Liver (tissue), 8 donors: ENCODE measurements at regions not wholly inside any gene's neighbourhood (a gene's known extent, or its start where the extent isn't known, plus 50 kb on each side); places are given as distances from the start of the nearest gene placed in this dataset.

Experiments used
- DNase-seq: peaks from one replicate; pipeline ENCODE4 v3.0.0-alpha.2; 2017; ENCODE audit warnings: low spot score
- H3K27ac ChIP-seq, 2 donors: one replicate each; pipeline ENCODE4 v1.7.0; 2013; ENCODE audit warnings: inconsistent platforms in 2 of 2, low read length in 2 of 2, control low read depth in 1 of 2, low read depth in 1 of 2, mild to moderate bottlenecking in 1 of 2
- H3K27me3 ChIP-seq, 4 donors: one replicate each; pipeline versions ENCODE4 v1.6.1 to v1.7.0; 2013; ENCODE audit warnings: low read length in 3 of 4, inconsistent platforms in 1 of 4, mild to moderate bottlenecking in 1 of 4, moderate library complexity in 1 of 4; ENCODE audit not compliant: control insufficient read depth in 4 of 4, insufficient read depth in 4 of 4
- H3K36me3 ChIP-seq, 4 donors: one replicate each; pipeline versions ENCODE4 v1.6.1 to v1.7.0; 2013; ENCODE audit warnings: low read length in 3 of 4, mild to moderate bottlenecking in 3 of 4, low read depth in 1 of 4, moderate library complexity in 1 of 4; ENCODE audit not compliant: control insufficient read depth in 4 of 4, insufficient read depth in 3 of 4
- H3K4me1 ChIP-seq, 4 donors: one replicate each; pipeline versions ENCODE4 v1.6.1 to v1.7.0; 2013; ENCODE audit warnings: low read length in 3 of 4, mild to moderate bottlenecking in 3 of 4, moderate library complexity in 1 of 4; ENCODE audit not compliant: control insufficient read depth in 4 of 4, insufficient read depth in 4 of 4
- H3K4me3 ChIP-seq, 3 donors: one replicate each; pipeline versions ENCODE4 v1.6.1 to v1.7.0; 2013; ENCODE audit warnings: low read length in 3 of 3, control low read depth in 1 of 3, low read depth in 1 of 3, mild to moderate bottlenecking in 1 of 3
- H3K9ac ChIP-seq, 2 donors: one replicate each; pipeline ENCODE4 v1.7.0; 2013; ENCODE audit warnings: low read length in 2 of 2, mild to moderate bottlenecking in 2 of 2, moderate library complexity in 2 of 2, control low read depth in 1 of 2, low read depth in 1 of 2
- H3K9me3 ChIP-seq, 4 donors: one replicate each; pipeline versions ENCODE4 v1.6.1 to v1.7.0; 2013; ENCODE audit warnings: low read length in 3 of 4; ENCODE audit not compliant: control insufficient read depth in 4 of 4
- ATF3 ChIP-seq: IDR thresholded peaks from 2 replicates; pipeline ENCODE4 v1.6.1; 2016; ENCODE audit warnings: antibody characterized with exemption
- FOXA1 ChIP-seq: IDR thresholded peaks from 2 replicates; pipeline ENCODE4 v1.6.1; 2016; ENCODE audit warnings: antibody characterized with exemption
- FOXA2 ChIP-seq: IDR thresholded peaks from 2 replicates; pipeline ENCODE4 v1.6.1; 2016; ENCODE audit warnings: antibody characterized with exemption
- GABPA ChIP-seq, 2 donors: IDR thresholded peaks in 1 of 2; conservative IDR thresholded peaks in 1 of 2; 2 replicates each; pipeline ENCODE4 v1.6.1; 2016; ENCODE audit warnings: antibody characterized with exemption in 2 of 2, mild to moderate bottlenecking in 1 of 2, moderate library complexity in 1 of 2
- HNF4G ChIP-seq: IDR thresholded peaks from 2 replicates; pipeline ENCODE4 v1.6.1; 2016; ENCODE audit warnings: antibody characterized with exemption
- MAX ChIP-seq: IDR thresholded peaks from 2 replicates; pipeline ENCODE4 v1.6.1; 2016; ENCODE audit warnings: antibody characterized with exemption
- NR2F2 ChIP-seq: IDR thresholded peaks from 2 replicates; pipeline ENCODE4 v1.6.1; 2016; ENCODE audit warnings: antibody characterized with exemption
- RAD21 ChIP-seq, 2 donors: IDR thresholded peaks; 2 replicates each; pipeline ENCODE4 v1.6.1; 2016; ENCODE audit warnings: antibody characterized with exemption in 2 of 2, mild to moderate bottlenecking in 2 of 2
- RXRA ChIP-seq, 2 donors: IDR thresholded peaks; 2 replicates each; pipeline ENCODE4 v1.6.1; 2017 to 2018; ENCODE audit warnings: antibody characterized with exemption in 2 of 2, mild to moderate bottlenecking in 1 of 2
- SP1 ChIP-seq: IDR thresholded peaks from 2 replicates; pipeline ENCODE4 v1.6.1; 2018; ENCODE audit warnings: antibody characterized with exemption, mild to moderate bottlenecking
- TAF1 ChIP-seq: conservative IDR thresholded peaks from 2 replicates; pipeline ENCODE4 v1.6.1; 2016; ENCODE audit warnings: antibody characterized with exemption, mild to moderate bottlenecking
- YY1 ChIP-seq: IDR thresholded peaks from 2 replicates; pipeline ENCODE4 v1.6.1; 2016; ENCODE audit warnings: antibody characterized with exemption, mild to moderate bottlenecking
- WGBS: extraction: QIAGEN DNeasy Blood & Tissue Kit; methylation state at CpG from one replicate; pipeline ENCODE4 v1.1.7; 2013; 5-methylcytosine and 5-hydroxymethylcytosine counted together
- TF ChIP-seq, protein P1 (sequence below): IDR thresholded peaks from 2 replicates; pipeline ENCODE4 v1.6.1; 2016; ENCODE audit warnings: antibody characterized with exemption
- TF ChIP-seq, protein P2 (sequence below): IDR thresholded peaks from 2 replicates; pipeline ENCODE4 v1.6.1; 2016; ENCODE audit warnings: antibody characterized with exemption, mild to moderate bottlenecking
- TF ChIP-seq, protein P3 (sequence below): fragments of 150-350 bp; IDR thresholded peaks from 2 replicates; pipeline ENCODE4 v1.5.1; 2017; ENCODE audit warnings: improper control_type of control experiment, low read depth, low read length; ENCODE audit not compliant: missing input control
- donor health status: healthy.
- donor health status: healthy.
- donor health status: healthy.
- donor health status: healthy.
- donor health status: healthy.

DNA sequence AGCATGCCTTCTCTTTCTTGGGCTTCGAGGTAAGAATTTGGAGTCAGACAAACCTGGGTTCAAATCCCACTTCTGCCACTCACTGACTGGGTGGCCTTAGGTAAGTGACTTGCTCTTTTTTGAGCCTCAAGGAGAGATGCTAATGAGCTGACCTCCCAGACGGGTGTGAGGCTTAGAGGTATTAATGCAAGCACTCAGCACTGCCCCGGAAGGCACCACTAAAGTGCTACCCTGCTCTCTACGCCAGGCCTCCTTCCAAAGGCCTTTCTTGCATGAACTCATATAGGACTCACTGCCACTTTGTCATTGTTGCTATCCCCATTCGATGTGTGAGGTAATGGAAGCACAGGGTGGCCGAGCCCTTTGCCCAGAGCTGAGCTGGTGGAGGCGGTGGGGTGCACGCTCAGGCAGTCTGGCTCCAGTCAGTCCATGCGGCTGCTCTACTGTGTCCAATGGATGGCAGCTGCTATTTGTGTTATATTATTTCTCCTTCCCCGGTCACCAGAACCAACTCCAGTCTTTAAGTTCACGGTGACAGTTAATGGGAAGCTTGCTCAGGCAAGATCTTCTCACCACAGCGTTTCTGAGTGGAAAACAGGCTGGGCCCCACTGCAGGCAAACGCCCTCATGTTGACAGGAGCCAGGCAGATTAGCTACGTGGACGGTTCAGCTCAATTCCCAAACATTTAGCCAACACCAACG lies 55.2 kb upstream of the MLN start:
- Histone ChIP-seq H3K9ac (no peak overlapping the region), H3K27me3 (no peaks in the 10 kb centered on the region), H3K4me3 (no peak overlapping the region), H3K9me3 (no peaks in the 10 kb centered on the region), H3K4me1 (peaks cover 0 to 3% (median 0%) of the 10 kb centered on the region in 4 donors), H3K36me3 (no peaks in the 10 kb centered on the region), H3K27ac (no peak overlapping the region)
- TF ChIP-seq RAD21 (IDR thresholded peaks at IDR 0.05) (no peak), TAF1 (no peak), GABPA (IDR thresholded peaks at IDR 0.05 in 1 of 2, conservative IDR thresholded peaks at IDR 0.05 in 1 of 2) (no peak), FOXA2 (no peak), HNF4G (no peak), FOXA1 (no peak), SP1 (no peak), ATF3 (no peak), NR2F2 (no peak), MAX (no peak), RXRA (IDR thresholded peaks at IDR 0.05) (no peak), YY1 (no peak)
- TF ChIP-seq, protein P1, sequence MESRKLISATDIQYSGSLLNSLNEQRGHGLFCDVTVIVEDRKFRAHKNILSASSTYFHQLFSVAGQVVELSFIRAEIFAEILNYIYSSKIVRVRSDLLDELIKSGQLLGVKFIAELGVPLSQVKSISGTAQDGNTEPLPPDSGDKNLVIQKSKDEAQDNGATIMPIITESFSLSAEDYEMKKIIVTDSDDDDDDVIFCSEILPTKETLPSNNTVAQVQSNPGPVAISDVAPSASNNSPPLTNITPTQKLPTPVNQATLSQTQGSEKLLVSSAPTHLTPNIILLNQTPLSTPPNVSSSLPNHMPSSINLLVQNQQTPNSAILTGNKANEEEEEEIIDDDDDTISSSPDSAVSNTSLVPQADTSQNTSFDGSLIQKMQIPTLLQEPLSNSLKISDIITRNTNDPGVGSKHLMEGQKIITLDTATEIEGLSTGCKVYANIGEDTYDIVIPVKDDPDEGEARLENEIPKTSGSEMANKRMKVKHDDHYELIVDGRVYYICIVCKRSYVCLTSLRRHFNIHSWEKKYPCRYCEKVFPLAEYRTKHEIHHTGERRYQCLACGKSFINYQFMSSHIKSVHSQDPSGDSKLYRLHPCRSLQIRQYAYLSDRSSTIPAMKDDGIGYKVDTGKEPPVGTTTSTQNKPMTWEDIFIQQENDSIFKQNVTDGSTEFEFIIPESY: no peak
- TF ChIP-seq, protein P2, sequence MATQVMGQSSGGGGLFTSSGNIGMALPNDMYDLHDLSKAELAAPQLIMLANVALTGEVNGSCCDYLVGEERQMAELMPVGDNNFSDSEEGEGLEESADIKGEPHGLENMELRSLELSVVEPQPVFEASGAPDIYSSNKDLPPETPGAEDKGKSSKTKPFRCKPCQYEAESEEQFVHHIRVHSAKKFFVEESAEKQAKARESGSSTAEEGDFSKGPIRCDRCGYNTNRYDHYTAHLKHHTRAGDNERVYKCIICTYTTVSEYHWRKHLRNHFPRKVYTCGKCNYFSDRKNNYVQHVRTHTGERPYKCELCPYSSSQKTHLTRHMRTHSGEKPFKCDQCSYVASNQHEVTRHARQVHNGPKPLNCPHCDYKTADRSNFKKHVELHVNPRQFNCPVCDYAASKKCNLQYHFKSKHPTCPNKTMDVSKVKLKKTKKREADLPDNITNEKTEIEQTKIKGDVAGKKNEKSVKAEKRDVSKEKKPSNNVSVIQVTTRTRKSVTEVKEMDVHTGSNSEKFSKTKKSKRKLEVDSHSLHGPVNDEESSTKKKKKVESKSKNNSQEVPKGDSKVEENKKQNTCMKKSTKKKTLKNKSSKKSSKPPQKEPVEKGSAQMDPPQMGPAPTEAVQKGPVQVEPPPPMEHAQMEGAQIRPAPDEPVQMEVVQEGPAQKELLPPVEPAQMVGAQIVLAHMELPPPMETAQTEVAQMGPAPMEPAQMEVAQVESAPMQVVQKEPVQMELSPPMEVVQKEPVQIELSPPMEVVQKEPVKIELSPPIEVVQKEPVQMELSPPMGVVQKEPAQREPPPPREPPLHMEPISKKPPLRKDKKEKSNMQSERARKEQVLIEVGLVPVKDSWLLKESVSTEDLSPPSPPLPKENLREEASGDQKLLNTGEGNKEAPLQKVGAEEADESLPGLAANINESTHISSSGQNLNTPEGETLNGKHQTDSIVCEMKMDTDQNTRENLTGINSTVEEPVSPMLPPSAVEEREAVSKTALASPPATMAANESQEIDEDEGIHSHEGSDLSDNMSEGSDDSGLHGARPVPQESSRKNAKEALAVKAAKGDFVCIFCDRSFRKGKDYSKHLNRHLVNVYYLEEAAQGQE: no peak
- TF ChIP-seq, protein P3, sequence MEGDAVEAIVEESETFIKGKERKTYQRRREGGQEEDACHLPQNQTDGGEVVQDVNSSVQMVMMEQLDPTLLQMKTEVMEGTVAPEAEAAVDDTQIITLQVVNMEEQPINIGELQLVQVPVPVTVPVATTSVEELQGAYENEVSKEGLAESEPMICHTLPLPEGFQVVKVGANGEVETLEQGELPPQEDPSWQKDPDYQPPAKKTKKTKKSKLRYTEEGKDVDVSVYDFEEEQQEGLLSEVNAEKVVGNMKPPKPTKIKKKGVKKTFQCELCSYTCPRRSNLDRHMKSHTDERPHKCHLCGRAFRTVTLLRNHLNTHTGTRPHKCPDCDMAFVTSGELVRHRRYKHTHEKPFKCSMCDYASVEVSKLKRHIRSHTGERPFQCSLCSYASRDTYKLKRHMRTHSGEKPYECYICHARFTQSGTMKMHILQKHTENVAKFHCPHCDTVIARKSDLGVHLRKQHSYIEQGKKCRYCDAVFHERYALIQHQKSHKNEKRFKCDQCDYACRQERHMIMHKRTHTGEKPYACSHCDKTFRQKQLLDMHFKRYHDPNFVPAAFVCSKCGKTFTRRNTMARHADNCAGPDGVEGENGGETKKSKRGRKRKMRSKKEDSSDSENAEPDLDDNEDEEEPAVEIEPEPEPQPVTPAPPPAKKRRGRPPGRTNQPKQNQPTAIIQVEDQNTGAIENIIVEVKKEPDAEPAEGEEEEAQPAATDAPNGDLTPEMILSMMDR: no peak
- no peak for DNase-seq
- WGBS: 91% methylated on average over 16 of the region's 16 CpGs
